Brain microvascular endothelial cell (primary cell): ENCODE measurements at regions not wholly inside any gene's neighbourhood (a gene's known extent, or its start where the extent isn't known, plus 50 kb on each side); places are given as distances from the start of the nearest gene placed in this dataset.
"Not testable (repeated sequence)": the region's sequence is repeated elsewhere in the genome, so short reads cannot be mapped to it uniquely, and the experiment has no call there.

Experiments
- DNase-seq: peaks from one replicate; pipeline ENCODE4 v3.0.0-alpha.2; 2020
- H3K27ac ChIP-seq: fragments of 250-450 bp; sonication (Bioruptor Pico); 2 replicates; pipeline ENCODE4 v1.5.1; 2020; ENCODE audit warnings: mild to moderate bottlenecking, moderate library complexity
- H3K27me3 ChIP-seq: fragments of 250-450 bp; sonication (Bioruptor Pico); replicated peaks from 2 replicates; pipeline ENCODE4 v1.5.1; 2020; ENCODE audit warnings: mild to moderate bottlenecking
- H3K36me3 ChIP-seq: fragments of 250-450 bp; sonication (Bioruptor Pico); replicated peaks from 2 replicates; pipeline ENCODE4 v1.5.1; 2020; ENCODE audit warnings: mild to moderate bottlenecking
- H3K4me3 ChIP-seq: 2 replicates; pipeline ENCODE4 v1.5.1; 2011; ENCODE audit warnings: low read depth, mild to moderate bottlenecking, control low read depth, low read length, moderate library complexity
- in situ Hi-C: cut with HindIII; loops from 2 replicates; pipeline ENCODE4 v1.10.0; 2017; ENCODE audit warnings: low sequenced_read_pairs, low pct_ligation_motif_present
- TF ChIP-seq, protein P1 (sequence below): IDR thresholded peaks from 2 replicates; pipeline ENCODE4 v1.5.1; 2011; ENCODE audit warnings: low read depth, mild to moderate bottlenecking, moderate library complexity, low read length, control low read depth, inconsistent platforms; ENCODE audit errors: missing control alignments

GRCh38 chr12:88895634-88896033 is 315.4 kb upstream of the KITLG start:
- H3K36me3 ChIP-seq: no peaks in the 10 kb centered on the region
- in situ Hi-C loops: no loop called here
- TF ChIP-seq, protein P1, sequence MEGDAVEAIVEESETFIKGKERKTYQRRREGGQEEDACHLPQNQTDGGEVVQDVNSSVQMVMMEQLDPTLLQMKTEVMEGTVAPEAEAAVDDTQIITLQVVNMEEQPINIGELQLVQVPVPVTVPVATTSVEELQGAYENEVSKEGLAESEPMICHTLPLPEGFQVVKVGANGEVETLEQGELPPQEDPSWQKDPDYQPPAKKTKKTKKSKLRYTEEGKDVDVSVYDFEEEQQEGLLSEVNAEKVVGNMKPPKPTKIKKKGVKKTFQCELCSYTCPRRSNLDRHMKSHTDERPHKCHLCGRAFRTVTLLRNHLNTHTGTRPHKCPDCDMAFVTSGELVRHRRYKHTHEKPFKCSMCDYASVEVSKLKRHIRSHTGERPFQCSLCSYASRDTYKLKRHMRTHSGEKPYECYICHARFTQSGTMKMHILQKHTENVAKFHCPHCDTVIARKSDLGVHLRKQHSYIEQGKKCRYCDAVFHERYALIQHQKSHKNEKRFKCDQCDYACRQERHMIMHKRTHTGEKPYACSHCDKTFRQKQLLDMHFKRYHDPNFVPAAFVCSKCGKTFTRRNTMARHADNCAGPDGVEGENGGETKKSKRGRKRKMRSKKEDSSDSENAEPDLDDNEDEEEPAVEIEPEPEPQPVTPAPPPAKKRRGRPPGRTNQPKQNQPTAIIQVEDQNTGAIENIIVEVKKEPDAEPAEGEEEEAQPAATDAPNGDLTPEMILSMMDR: no peak
- no peak for DNase-seq
- no peak overlapping the region for H3K4me3 ChIP-seq
- no peak overlapping the region for H3K27ac ChIP-seq
- no peaks in the 10 kb centered on the region for H3K27me3 ChIP-seq

DNA sequence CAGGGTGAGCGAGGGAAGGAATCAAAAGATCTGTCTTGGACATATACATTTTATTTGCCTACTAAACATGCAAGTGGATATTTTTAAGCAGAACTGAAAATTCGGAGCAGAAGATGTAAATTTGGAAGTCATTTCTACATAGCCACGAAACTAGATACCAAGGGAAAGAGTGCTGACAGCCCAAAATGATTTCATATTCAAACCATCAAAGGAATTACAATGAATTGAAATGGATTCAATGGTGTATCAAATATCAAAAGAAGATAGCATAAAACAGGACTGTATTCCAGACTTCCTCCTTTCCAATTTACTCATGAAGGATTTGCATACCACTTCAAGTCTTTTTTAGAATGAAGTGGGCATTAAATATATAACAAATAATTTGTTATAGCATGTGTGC is 313.5 kb upstream of the KITLG start:
- H3K4me3 ChIP-seq: no peak overlapping the region
- H3K36me3 ChIP-seq: no peaks in the 10 kb centered on the region
- no peaks in the 10 kb centered on the region for H3K27me3 ChIP-seq
- TF ChIP-seq, protein P1: no peak
- in situ Hi-C loops: no loop called here
- DNase-seq: no peak
- no peak overlapping the region for H3K27ac ChIP-seq

DNA sequence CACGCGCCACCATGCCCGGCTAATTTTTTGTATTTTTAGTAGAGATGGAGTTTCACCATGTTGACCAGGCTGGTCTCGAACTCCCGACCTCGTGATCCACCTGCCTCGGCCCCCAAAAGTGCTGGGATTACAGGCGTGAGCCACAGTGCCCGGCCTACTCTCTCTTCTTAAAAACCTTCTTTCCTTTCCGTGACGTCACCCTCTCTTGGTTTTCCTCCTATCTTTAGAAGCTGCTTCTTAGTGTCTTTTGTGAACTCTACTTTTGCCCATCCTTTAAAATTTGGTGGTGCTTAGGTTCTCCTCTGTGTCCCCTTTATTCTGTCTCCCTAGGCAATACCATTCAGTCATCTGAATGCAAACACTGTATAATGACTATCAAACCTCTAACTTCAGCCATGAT is 311.2 kb upstream of the KITLG start:
- DNase-seq, H3K4me3 ChIP-seq, H3K27me3 ChIP-seq, in situ Hi-C loops, H3K36me3 ChIP-seq, H3K27ac ChIP-seq: not testable (repeated sequence)

- TF ChIP-seq, protein P1: no peak
- Histone ChIP-seq H3K27ac (peak overlapping the region; percentile 31), H3K4me3 (no peak overlapping the region), H3K36me3 (no peaks in the 10 kb centered on the region), H3K27me3 (no peaks in the 10 kb centered on the region)
- in situ Hi-C loops: no loop called here
- DNase-seq: peak; percentile 12
Measured at GRCh38 chr12:88889326-88890110, 309.2 kb upstream of the KITLG start.

DNA sequence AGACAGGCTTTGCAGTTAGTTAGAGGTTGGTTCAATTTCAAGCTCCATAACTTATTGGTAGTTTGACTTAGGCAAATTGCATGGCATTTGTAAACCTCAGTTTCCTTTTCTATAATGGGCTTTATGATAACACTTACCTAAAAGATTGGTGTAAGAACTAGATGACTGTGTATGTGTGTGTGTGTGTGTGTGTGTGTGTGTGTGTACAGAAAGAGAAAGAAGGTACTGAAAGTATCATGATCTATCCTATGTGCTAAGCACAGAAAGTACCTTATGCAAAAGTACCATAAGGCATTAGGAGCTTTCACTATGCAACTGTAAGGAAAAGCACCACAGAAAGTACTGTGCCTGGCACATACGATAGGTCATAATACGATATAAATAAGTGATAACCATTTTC is 304.3 kb upstream of the KITLG start:
- TF ChIP-seq, protein P1: no peak
- Histone ChIP-seq H3K4me3 (no peak overlapping the region), H3K27ac (no peak overlapping the region), H3K27me3 (no peaks in the 10 kb centered on the region), H3K36me3 (no peaks in the 10 kb centered on the region)
- no peak for DNase-seq
- in situ Hi-C loops: no loop called here

DNA sequence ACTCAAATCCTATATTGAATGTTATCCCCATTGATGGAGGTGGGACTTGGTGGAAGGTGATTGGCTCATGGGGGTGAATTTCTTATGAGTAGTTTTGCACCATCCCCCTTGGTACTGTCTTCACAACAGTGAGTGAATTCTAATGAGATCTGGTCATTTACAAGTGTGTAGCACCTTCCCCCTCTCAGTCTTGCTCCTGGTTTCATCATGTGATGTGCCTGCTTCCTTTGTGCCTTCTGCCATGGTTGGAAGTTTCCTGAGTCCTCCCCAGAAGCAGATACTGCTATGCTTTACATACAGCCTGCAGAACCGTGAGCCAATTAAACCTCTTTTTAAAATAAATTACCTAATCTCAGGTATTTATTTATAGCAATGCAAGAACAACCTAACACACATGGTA is 302.4 kb upstream of the KITLG start:
- TF ChIP-seq, protein P1: no peak
- DNase-seq: no peak
- in situ Hi-C loops: no loop called here
- no peak overlapping the region for H3K4me3 ChIP-seq
- H3K27me3 ChIP-seq: no peaks in the 10 kb centered on the region
- H3K36me3 ChIP-seq: no peaks in the 10 kb centered on the region
- no peak overlapping the region for H3K27ac ChIP-seq
